Loucy (cell line): ENCODE measurements at regions not wholly inside any gene's neighbourhood (a gene's known extent, or its start where the extent isn't known, plus 50 kb on each side); places are given as distances from the start of the nearest gene placed in this dataset.

Experiments
- CTCF ChIP-seq: fragments of 200-600 bp; sonication (generic); conservative IDR thresholded peaks from 2 replicates; pipeline ENCODE4 v1.5.1; 2014; ENCODE audit warnings: mild to moderate bottlenecking, antibody characterized with exemption, low read length
- EZH2phosphoT487 ChIP-seq: fragments of 200-600 bp; IDR thresholded peaks from 2 replicates; pipeline ENCODE4 v1.6.1; 2018; ENCODE audit warnings: antibody characterized with exemption, mild to moderate bottlenecking, moderate library complexity, borderline replicate concordance

- TF ChIP-seq CTCF: no peak
- no peak for TF ChIP-seq EZH2phosphoT487
These were observed 480.9 kb upstream of the NOX3 start for GRCh38 chr6:155936551-155936950.
